Hepatocyte (in vitro differentiated cells): ENCODE measurements at regions not wholly inside any gene's neighbourhood (a gene's known extent, or its start where the extent isn't known, plus 50 kb on each side); places are given as distances from the start of the nearest gene placed in this dataset.

Experiments
- DNase-seq: peaks from one replicate; pipeline ENCODE4 v3.0.0-alpha.2; 2016; ENCODE audit warnings: low spot score
- H2AFZ ChIP-seq: fragments of 200-600 bp; sonication (generic); 2 replicates; pipeline ENCODE4 v1.6.0; 2016; ENCODE audit warnings: antibody characterized with exemption, mild to moderate bottlenecking
- H3K27ac ChIP-seq: fragments of 200-600 bp; sonication (generic); 2 replicates; pipeline ENCODE4 v1.5.1; 2016; ENCODE audit warnings: mild to moderate bottlenecking
- H3K27me3 ChIP-seq: fragments of 200-600 bp; sonication (generic); 2 replicates; pipeline ENCODE4 v1.6.1; 2016
- H3K36me3 ChIP-seq: fragments of 200-600 bp; sonication (generic); replicated peaks from 2 replicates; pipeline ENCODE4 v1.5.1; 2016; ENCODE audit warnings: low read depth; ENCODE audit not compliant: insufficient read depth
- H3K4me1 ChIP-seq: fragments of 200-600 bp; sonication (generic); 2 replicates; pipeline ENCODE4 v1.5.1; 2016; ENCODE audit warnings: mild to moderate bottlenecking, moderate library complexity; ENCODE audit not compliant: insufficient read depth
- H3K4me2 ChIP-seq: fragments of 200-600 bp; sonication (generic); 2 replicates; pipeline ENCODE4 v1.6.0; 2016
- H3K4me3 ChIP-seq: fragments of 200-600 bp; sonication (generic); 2 replicates; pipeline ENCODE4 v1.5.1; 2016; ENCODE audit warnings: mild to moderate bottlenecking
- H3K79me2 ChIP-seq: fragments of 200-600 bp; sonication (generic); 2 replicates; pipeline ENCODE4 v1.6.0; 2017; ENCODE audit warnings: mild to moderate bottlenecking
- H3K9me2 ChIP-seq: fragments of 200-600 bp; sonication (generic); replicated peaks from 2 replicates; pipeline ENCODE4 v1.6.0; 2017; ENCODE audit warnings: mild to moderate bottlenecking; ENCODE audit not compliant: insufficient read depth
- H3K9me3 ChIP-seq: fragments of 200-600 bp; sonication (generic); 2 replicates; pipeline ENCODE4 v1.5.1; 2016; ENCODE audit warnings: low read depth, mild to moderate bottlenecking
- H4K20me1 ChIP-seq: fragments of 200-600 bp; sonication (generic); 2 replicates; pipeline ENCODE4 v1.6.0; 2016; ENCODE audit warnings: mild to moderate bottlenecking; ENCODE audit not compliant: insufficient read depth, poor library complexity, severe bottlenecking
- CTCF ChIP-seq: fragments of 200-600 bp; sonication (generic); IDR thresholded peaks from 2 replicates; pipeline ENCODE4 v1.5.1; 2016; ENCODE audit warnings: antibody characterized with exemption, mild to moderate bottlenecking; ENCODE audit not compliant: poor library complexity
- EZH2 ChIP-seq: fragments of 200-600 bp; sonication (generic); IDR thresholded peaks from 2 replicates; pipeline ENCODE4 v1.6.1; 2016; ENCODE audit warnings: antibody characterized with exemption, mild to moderate bottlenecking, borderline replicate concordance
- EZH2phosphoT487 ChIP-seq: fragments of 200-600 bp; sonication (generic); IDR thresholded peaks from one replicate; pipeline ENCODE4 v1.6.1; 2018; ENCODE audit warnings: antibody characterized with exemption, mild to moderate bottlenecking, low read depth, moderate library complexity; ENCODE audit not compliant: unreplicated experiment, severe bottlenecking
- WGBS: methylation state at CpG from one replicate; pipeline ENCODE4 v1.1.6; 2016; ENCODE audit warnings: low lambda C conversion rate; ENCODE audit errors: missing lambda C conversion rate; 5-methylcytosine and 5-hydroxymethylcytosine counted together

- H3K36me3 ChIP-seq, result no peaks in the 10 kb centered on the region
- H3K27ac ChIP-seq, result no peak overlapping the region
- TF ChIP-seq EZH2phosphoT487 (no peak), CTCF (no peak), EZH2 (no peak)
- WGBS, result 88% methylated on average over 12 of the region's 12 CpGs
- no peak for DNase-seq
- H3K79me2 ChIP-seq, result no peaks in the 10 kb centered on the region
- no peak overlapping the region for H3K4me3 ChIP-seq
- no peaks in the 10 kb centered on the region for H4K20me1 ChIP-seq
- no peaks in the 10 kb centered on the region for H3K9me2 ChIP-seq
- H3K27me3 ChIP-seq, result peaks cover 3% of the 10 kb centered on the region
- no peaks in the 10 kb centered on the region for H3K9me3 ChIP-seq
- H3K4me1 ChIP-seq, result peaks cover 10% of the 10 kb centered on the region
- no peak overlapping the region for H3K4me2 ChIP-seq
- no peak overlapping the region for H2AFZ ChIP-seq
Measured at GRCh38 chr20:46809706-46810360, 84.8 kb upstream of the EYA2 start.

- peaks cover 14% of the 10 kb centered on the region for H3K4me1 ChIP-seq
- H3K27me3 ChIP-seq, result peaks cover 3% of the 10 kb centered on the region
- DNase-seq, result no peak
- H3K79me2 ChIP-seq, result no peaks in the 10 kb centered on the region
- H3K9me3 ChIP-seq, result no peaks in the 10 kb centered on the region
- no peaks in the 10 kb centered on the region for H3K36me3 ChIP-seq
- H3K27ac ChIP-seq, result no peak overlapping the region
- 69% methylated on average over 17 of the region's 20 CpGs for WGBS
- no peak for TF ChIP-seq EZH2phosphoT487
- no peak for TF ChIP-seq EZH2
- TF ChIP-seq CTCF, result no peak
- no peaks in the 10 kb centered on the region for H3K9me2 ChIP-seq
- H2AFZ ChIP-seq, result no peak overlapping the region
- H3K4me3 ChIP-seq, result no peak overlapping the region
- peak overlapping the region; percentile 81 for H3K4me2 ChIP-seq
- no peaks in the 10 kb centered on the region for H4K20me1 ChIP-seq
Measured at GRCh38 chr20:46810448-46811223, 84.0 kb upstream of the EYA2 start.

GRCh38 chr20:46811224-46812084 is 83.2 kb upstream of the EYA2 start:
- no peak overlapping the region for H3K4me3 ChIP-seq
- no peaks in the 10 kb centered on the region for H3K36me3 ChIP-seq
- H3K27me3 ChIP-seq, result peaks cover 3% of the 10 kb centered on the region
- H3K79me2 ChIP-seq, result no peaks in the 10 kb centered on the region
- peak overlapping the region; percentile 81 for H3K4me2 ChIP-seq
- peaks cover 14% of the 10 kb centered on the region for H3K4me1 ChIP-seq
- no peaks in the 10 kb centered on the region for H3K9me3 ChIP-seq
- H4K20me1 ChIP-seq, result no peaks in the 10 kb centered on the region
- TF ChIP-seq CTCF (no peak), EZH2phosphoT487 (no peak), EZH2 (no peak)
- 38% methylated on average over 30 of the region's 54 CpGs for WGBS
- no peak overlapping the region for H2AFZ ChIP-seq
- DNase-seq, result no peak
- H3K9me2 ChIP-seq, result no peaks in the 10 kb centered on the region
- no peak overlapping the region for H3K27ac ChIP-seq
